ENCODE measurements at regions not wholly inside any gene's neighbourhood (a gene's known extent, or its start where the extent isn't known, plus 50 kb on each side); places are given as distances from the start of the nearest gene placed in this dataset.
"Not testable (repeated sequence)": the region's sequence is repeated elsewhere in the genome, so short reads cannot be mapped to it uniquely, and the experiment has no call there.

GRCh38 chr2:8322634-8323033, 359.2 kb upstream of the ID2 start:
- Histone ChIP-seq H3K9ac (ENCODE audit: low read depth, low read length) (no peak overlapping the region), H3K27ac (ENCODE audit: low read length) (no peak overlapping the region), H3K27me3 (ENCODE audit: insufficient read depth, low read length) (no peaks in the 10 kb centered on the region), H3K4me3 (ENCODE audit: low read length) (no peak overlapping the region), H3K9me3 (ENCODE audit: insufficient read depth, low read depth, low read length) (no peaks in the 10 kb centered on the region), H3K36me3 (ENCODE audit: insufficient read depth, low read depth, low read length) (no peaks in the 10 kb centered on the region), H3K4me1 (ENCODE audit: insufficient read depth, low read length) (peaks cover 6% of the 10 kb centered on the region; the same call in 1 of the 2 replicates)

GRCh38 chr2:8324164-8324856, 357.5 kb upstream of the ID2 start:
- Histone ChIP-seq H3K9ac (ENCODE audit: low read depth, low read length) (no peak overlapping the region), H3K9me3 (ENCODE audit: insufficient read depth, low read depth, low read length) (no peaks in the 10 kb centered on the region), H3K4me3 (ENCODE audit: low read length) (no peak overlapping the region), H3K36me3 (ENCODE audit: insufficient read depth, low read depth, low read length) (no peaks in the 10 kb centered on the region), H3K4me1 (ENCODE audit: insufficient read depth, low read length) (no peaks in the 10 kb centered on the region; the same call in 1 of the 2 replicates), H3K27ac (ENCODE audit: low read length) (no peak overlapping the region), H3K27me3 (ENCODE audit: insufficient read depth, low read length) (no peaks in the 10 kb centered on the region)

GRCh38 chr2:8324901-8325300, 357.0 kb upstream of the ID2 start:
- Histone ChIP-seq H3K36me3 (ENCODE audit: insufficient read depth, low read depth, low read length) (no peaks in the 10 kb centered on the region), H3K4me3 (ENCODE audit: low read length) (no peak overlapping the region), H3K4me1 (ENCODE audit: insufficient read depth, low read length) (no peaks in the 10 kb centered on the region; the same call in 1 of the 2 replicates), H3K27ac (ENCODE audit: low read length) (no peak overlapping the region), H3K9ac (ENCODE audit: low read depth, low read length) (no peak overlapping the region), H3K9me3 (ENCODE audit: insufficient read depth, low read depth, low read length) (no peaks in the 10 kb centered on the region), H3K27me3 (ENCODE audit: insufficient read depth, low read length) (no peaks in the 10 kb centered on the region)

- no peaks in the 10 kb centered on the region for H3K36me3 ChIP-seq (ENCODE audit: insufficient read depth, low read depth, low read length)
- no peak overlapping the region for H3K27ac ChIP-seq (ENCODE audit: low read length)
- H3K27me3 ChIP-seq (ENCODE audit: insufficient read depth, low read length) = no peaks in the 10 kb centered on the region
- no peaks in the 10 kb centered on the region for H3K9me3 ChIP-seq (ENCODE audit: insufficient read depth, low read depth, low read length)
- H3K4me3 ChIP-seq (ENCODE audit: low read length) = no peak overlapping the region
- no peak overlapping the region for H3K9ac ChIP-seq (ENCODE audit: low read depth, low read length)
- H3K4me1 ChIP-seq (ENCODE audit: insufficient read depth, low read length) = no peaks in the 10 kb centered on the region; the same call in 1 of the 2 replicates
These were observed 354.3 kb upstream of the ID2 start for GRCh38 chr2:8327371-8328100.

- Histone ChIP-seq H3K36me3 (ENCODE audit: insufficient read depth, low read depth, low read length) (no peaks in the 10 kb centered on the region), H3K9me3 (ENCODE audit: insufficient read depth, low read depth, low read length) (no peaks in the 10 kb centered on the region), H3K27me3 (ENCODE audit: insufficient read depth, low read length) (no peaks in the 10 kb centered on the region)
These were observed 353.6 kb upstream of the ID2 start for GRCh38 chr2:8328217-8328616.

GRCh38 chr2:8329660-8330622, 351.9 kb upstream of the ID2 start:
- Histone ChIP-seq H3K27me3 (ENCODE audit: insufficient read depth, low read length) (no peaks in the 10 kb centered on the region), H3K36me3 (ENCODE audit: insufficient read depth, low read depth, low read length) (no peaks in the 10 kb centered on the region), H3K4me1 (ENCODE audit: insufficient read depth, low read length) (no peaks in the 10 kb centered on the region; the same call in 1 of the 2 replicates), H3K27ac (ENCODE audit: low read length) (no peak overlapping the region), H3K9me3 (ENCODE audit: insufficient read depth, low read depth, low read length) (no peaks in the 10 kb centered on the region), H3K9ac (ENCODE audit: low read depth, low read length) (no peak overlapping the region), H3K4me3 (ENCODE audit: low read length) (no peak overlapping the region)

More at GRCh38 chr2:8328217-8328616, 353.6 kb upstream of the ID2 start:
- Histone ChIP-seq H3K27ac (ENCODE audit: low read length) (no peak overlapping the region), H3K4me1 (ENCODE audit: insufficient read depth, low read length) (no peaks in the 10 kb centered on the region; the same call in 1 of the 2 replicates), H3K9ac (ENCODE audit: low read depth, low read length) (no peak overlapping the region), H3K4me3 (ENCODE audit: low read length) (no peak overlapping the region)

GRCh38 chr2:8331068-8331467, 350.8 kb upstream of the ID2 start:
- Histone ChIP-seq H3K4me3 (ENCODE audit: low read length) (no peak overlapping the region), H3K4me1 (ENCODE audit: insufficient read depth, low read length) (no peaks in the 10 kb centered on the region; the same call in 1 of the 2 replicates), H3K36me3 (ENCODE audit: insufficient read depth, low read depth, low read length) (no peaks in the 10 kb centered on the region), H3K27ac (ENCODE audit: low read length) (no peak overlapping the region), H3K9ac (ENCODE audit: low read depth, low read length) (no peak overlapping the region), H3K27me3 (ENCODE audit: insufficient read depth, low read length) (no peaks in the 10 kb centered on the region), H3K9me3 (ENCODE audit: insufficient read depth, low read depth, low read length) (no peaks in the 10 kb centered on the region)

- Histone ChIP-seq H3K9me3 (ENCODE audit: insufficient read depth, low read depth, low read length) (no peaks in the 10 kb centered on the region), H3K4me1 (ENCODE audit: insufficient read depth, low read length) (no peaks in the 10 kb centered on the region; the same call in 1 of the 2 replicates), H3K27me3 (ENCODE audit: insufficient read depth, low read length) (no peaks in the 10 kb centered on the region), H3K27ac (ENCODE audit: low read length) (no peak overlapping the region), H3K9ac (ENCODE audit: low read depth, low read length) (no peak overlapping the region), H3K4me3 (ENCODE audit: low read length) (no peak overlapping the region), H3K36me3 (ENCODE audit: insufficient read depth, low read depth, low read length) (no peaks in the 10 kb centered on the region)
These were observed 349.2 kb upstream of the ID2 start for GRCh38 chr2:8332646-8333045.

- Histone ChIP-seq H3K27me3 (ENCODE audit: insufficient read depth, low read length) (no peaks in the 10 kb centered on the region), H3K4me1 (ENCODE audit: insufficient read depth, low read length) (no peaks in the 10 kb centered on the region; the same call in 1 of the 2 replicates), H3K4me3 (ENCODE audit: low read length) (no peak overlapping the region), H3K9ac (ENCODE audit: low read depth, low read length) (no peak overlapping the region), H3K9me3 (ENCODE audit: insufficient read depth, low read depth, low read length) (no peaks in the 10 kb centered on the region), H3K36me3 (ENCODE audit: insufficient read depth, low read depth, low read length) (no peaks in the 10 kb centered on the region), H3K27ac (ENCODE audit: low read length) (no peak overlapping the region)
These were observed 348.6 kb upstream of the ID2 start for GRCh38 chr2:8333177-8333831.

- H3K9ac ChIP-seq (ENCODE audit: low read depth, low read length); H3K9me3 ChIP-seq (ENCODE audit: insufficient read depth, low read depth, low read length); H3K27ac ChIP-seq (ENCODE audit: low read length); H3K4me3 ChIP-seq (ENCODE audit: low read length); H3K36me3 ChIP-seq (ENCODE audit: insufficient read depth, low read depth, low read length); H3K4me1 ChIP-seq (ENCODE audit: insufficient read depth, low read length); H3K27me3 ChIP-seq (ENCODE audit: insufficient read depth, low read length): not testable (repeated sequence)
These were observed 348.0 kb upstream of the ID2 start for GRCh38 chr2:8333832-8334187.

- Histone ChIP-seq H3K9me3 (ENCODE audit: insufficient read depth, low read depth, low read length) (no peaks in the 10 kb centered on the region), H3K36me3 (ENCODE audit: insufficient read depth, low read depth, low read length) (no peaks in the 10 kb centered on the region), H3K27ac (ENCODE audit: low read length) (no peak overlapping the region), H3K4me3 (ENCODE audit: low read length) (no peak overlapping the region), H3K9ac (ENCODE audit: low read depth, low read length) (no peak overlapping the region), H3K27me3 (ENCODE audit: insufficient read depth, low read length) (no peaks in the 10 kb centered on the region), H3K4me1 (ENCODE audit: insufficient read depth, low read length) (no peaks in the 10 kb centered on the region; the same call in 1 of the 2 replicates)
These were observed 347.0 kb upstream of the ID2 start for GRCh38 chr2:8334866-8335325.
